ENCODE measurements at regions not wholly inside any gene's neighbourhood (a gene's known extent, or its start where the extent isn't known, plus 50 kb on each side); places are given as distances from the start of the nearest gene placed in this dataset.

DNA sequence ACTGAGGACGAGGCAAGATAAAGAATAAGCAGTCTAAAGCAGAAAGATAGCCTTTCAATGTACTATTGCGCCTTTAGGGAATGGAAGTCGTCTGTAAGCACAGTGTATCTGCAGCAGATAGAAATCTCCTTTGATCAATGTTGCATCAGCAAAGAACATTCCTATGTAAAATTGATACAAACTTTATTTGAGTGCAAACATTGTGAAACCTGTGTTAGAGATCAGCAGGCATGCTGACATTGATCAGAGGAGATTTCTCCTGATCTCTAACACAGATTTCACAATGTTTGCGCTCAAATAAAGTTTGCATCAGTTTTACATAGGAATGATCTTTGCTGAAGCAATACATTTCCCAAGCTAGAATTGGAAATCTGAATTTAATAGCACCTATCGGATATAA, 1446.8 kb downstream of the MRPL39 start:
- H3K14ac ChIP-seq (ENCODE audit: insufficient read length): no peak overlapping the region
- no peak overlapping the region for H2AK5ac ChIP-seq (ENCODE audit: low read depth, low read length)
- CTCF ChIA-PET (ENCODE audit: partially characterized antibody): no interaction called here
- TF ChIP-seq CBX5 (IDR thresholded peaks at IDR 0.05; ENCODE audit: low read depth, low read length) (no peak), GABPA (IDR thresholded peaks at IDR 0.05; ENCODE audit: borderline replicate concordance, insufficient read depth, low read length) (no peak), PHF8 (conservative IDR thresholded peaks at IDR 0.05; ENCODE audit: low read depth, low read length) (no peak), SP4 (IDR thresholded peaks at IDR 0.05; ENCODE audit: low read length) (no peak), HDAC2 (IDR thresholded peaks at IDR 0.05; ENCODE audit: borderline replicate concordance in 1 of 2, low read depth in 2 of 2, low read length in 2 of 2) (no peak), EGR1 (IDR thresholded peaks at IDR 0.05; ENCODE audit: borderline replicate concordance, low read depth, low read length) (no peak)

More for the DNA sequence above, 1446.8 kb downstream of the MRPL39 start:
- Histone ChIP-seq H4K8ac (ENCODE audit: extremely low read depth, insufficient read depth, low read length) (no peak overlapping the region), H3K4me1 (replicated peaks in 1 of 4; ENCODE audit: control insufficient read depth in 3 of 4, insufficient read depth in 4 of 4, low read length in 3 of 4) (no peaks in the 10 kb centered on the region), H4K20me1 (replicated peaks in 1 of 2; ENCODE audit: control insufficient read depth in 1 of 2, insufficient read depth in 2 of 2, low read length in 2 of 2) (no peaks in the 10 kb centered on the region), H3K27ac (ENCODE audit: low read depth, low read length) (no peak overlapping the region), H3K9me3 (ENCODE audit: insufficient read depth in 2 of 2, low read depth in 1 of 2, low read length in 1 of 2) (peaks cover 0 to 15% of the 10 kb centered on the region in 2 experiments; a peak in 1 of 4 replicates), H3K9ac (replicated peaks in 1 of 4; ENCODE audit: extremely low read depth in 1 of 4, low read depth in 3 of 4, low read length in 3 of 4) (no peak overlapping the region), H3K18ac (ENCODE audit: extremely low read depth, low read length) (no peak overlapping the region), H3K4me3 (ENCODE audit: extremely low read depth in 1 of 4, insufficient read depth in 2 of 4, low read depth in 3 of 4, low read length in 4 of 4) (no peak overlapping the region), H3K56ac (replicated peaks; ENCODE audit: insufficient read length, low read depth, low read length) (no peak overlapping the region), H2BK5ac (ENCODE audit: low read depth, low read length) (no peak overlapping the region), H4K91ac (replicated peaks; ENCODE audit: insufficient read length, low read length) (no peak overlapping the region), H4K5ac (ENCODE audit: insufficient read length, low read depth, low read length) (no peak overlapping the region), H3K79me2 (ENCODE audit: control insufficient read depth in 1 of 2, insufficient read depth in 2 of 2, low read length in 2 of 2) (no peaks in the 10 kb centered on the region), H2BK20ac (ENCODE audit: low read length) (no peak overlapping the region), H3K36me3 (ENCODE audit: control insufficient read depth in 2 of 4, insufficient read depth in 4 of 4, low read length in 3 of 4) (no peaks in the 10 kb centered on the region), H2BK15ac (ENCODE audit: low read length) (no peak overlapping the region), H3K27me3 (replicated peaks in 1 of 4; ENCODE audit: control insufficient read depth in 3 of 4, extremely low read depth in 1 of 4, insufficient read depth in 3 of 4, low read length in 3 of 4) (no peaks in the 10 kb centered on the region), H2BK12ac (ENCODE audit: low read depth, low read length) (no peak overlapping the region), H3K4me2 (ENCODE audit: insufficient read depth in 1 of 2, low read depth in 2 of 2, low read length in 2 of 2) (no peak overlapping the region), H3K79me1 (ENCODE audit: low read depth, low read length) (no peaks in the 10 kb centered on the region), H3K23ac (ENCODE audit: insufficient read length) (no peak overlapping the region), H2AFZ (ENCODE audit: low read length) (peak overlapping the region; percentile 44; the same call in 1 of the 2 replicates), H3K4ac (replicated peaks; ENCODE audit: insufficient read length, low read depth, low read length) (no peak overlapping the region), H2BK120ac (replicated peaks; ENCODE audit: low read depth, low read length) (no peak overlapping the region), H3K23me2 (ENCODE audit: low read depth, low read length) (no peaks in the 10 kb centered on the region)
- POLR2A ChIA-PET (ENCODE audit: partially characterized antibody): no interaction called here
- WGBS, 2 experiments (ENCODE audit: extremely low coverage in 1 of 2, insufficient coverage in 1 of 2, insufficient read length in 1 of 2, insufficient replicate concordance in 2 of 2, low coverage in 1 of 2, low lambda C conversion rate in 2 of 2, missing lambda C conversion rate in 1 of 2): 88% methylated on average over 5 of the region's 5 CpGs; no CpG with 5 or more reads in 1 of the 2 experiments
- no peak for DNase-seq (ENCODE audit: low read depth in 1 of 2, low spot score in 2 of 2)
- no peak for FAIRE-seq
